ENCODE measurements at regions not wholly inside any gene's neighbourhood (a gene's known extent, or its start where the extent isn't known, plus 50 kb on each side); places are given as distances from the start of the nearest gene placed in this dataset.
A peak's percentile ranks its signal among the peaks of the same experiment; 100 is the strongest.

GRCh38 chr1:215031392-215031791 is 51.1 kb upstream of the KCNK2 start:
- Histone ChIP-seq H3K27ac (ENCODE audit: insufficient read depth, low read length) (no peak overlapping the region), H2BK120ac (ENCODE audit: low read depth, low read length) (no peak overlapping the region), H3K27me3 (ENCODE audit: control insufficient read depth, insufficient read depth, low read length) (no peaks in the 10 kb centered on the region), H4K20me1 (ENCODE audit: insufficient read depth, low read length) (no peaks in the 10 kb centered on the region), H2AK9ac (replicated peaks; ENCODE audit: low read depth, low read length, poor library complexity) (no peak overlapping the region), H2BK5ac (ENCODE audit: low read depth, low read length, poor library complexity, severe bottlenecking) (no peak overlapping the region), H3K4ac (ENCODE audit: low read depth, low read length) (no peak overlapping the region), H3K9me1 (ENCODE audit: insufficient read depth, low read length) (no peaks in the 10 kb centered on the region), H4K91ac (ENCODE audit: insufficient read depth, low read depth, low read length) (no peak overlapping the region), H4K8ac (ENCODE audit: low read depth in 2 of 2, low read length in 2 of 2) (no peak overlapping the region), H2BK15ac (ENCODE audit: low read depth, low read length) (no peak overlapping the region), H3K9ac (ENCODE audit: low read depth, low read length) (no peak overlapping the region), H2AFZ (replicated peaks; ENCODE audit: low read length, poor library complexity) (no peak overlapping the region), H3K23ac (ENCODE audit: low read depth, low read length) (no peak overlapping the region), H3K79me1 (ENCODE audit: low read depth in 1 of 2, low read length in 2 of 2) (no peaks in the 10 kb centered on the region), H3K18ac (ENCODE audit: low read depth, low read length) (no peak overlapping the region), H3K14ac (replicated peaks; ENCODE audit: low read depth, low read length) (no peak overlapping the region), H3K36me3 (ENCODE audit: control insufficient read depth, insufficient read depth, low read length) (no peaks in the 10 kb centered on the region), H2AK5ac (ENCODE audit: low read depth, low read length) (no peak overlapping the region), H3K56ac (ENCODE audit: extremely low read depth, insufficient read depth, low read length) (no peak overlapping the region), H2BK20ac (ENCODE audit: low read depth, low read length) (no peak overlapping the region), H3K9me3 (ENCODE audit: control insufficient read depth, insufficient read depth, low read length) (no peaks in the 10 kb centered on the region), H3K4me2 (ENCODE audit: low read depth, low read length) (no peak overlapping the region), H4K5ac (ENCODE audit: low read depth, low read length) (no peak overlapping the region), H3K4me1 (ENCODE audit: control insufficient read depth, insufficient read depth, low read length) (no peaks in the 10 kb centered on the region), H3K4me3 (ENCODE audit: insufficient read depth, low read depth, low read length) (no peak overlapping the region)
- dilution Hi-C loops (cut with HindIII; ENCODE audit: low sequenced_read_pairs, unreplicated experiment) (no loop called here), in situ Hi-C loops (cut with MboI; ENCODE audit: low sequenced_read_pairs) (no loop called here), intact Hi-C loops (cut with micrococcal nuclease) (no loop called here)
- TF ChIP-seq MAFK (IDR thresholded peaks at IDR 0.05; ENCODE audit: low read depth, low read length) (peak; percentile 79), BHLHE40 (IDR thresholded peaks at IDR 0.05; ENCODE audit: low read depth, low read length) (no peak)
- ChIA-PET POLR2A (ENCODE audit: unreplicated experiment) (no interaction called here), CTCF (interaction anchor here (0.6 kb wide), 1 partner anchor 117 kb away, joined by 4 read pairs; no protein-coding TSS in a partner anchor)
- DNase-seq (no peak), ATAC-seq (ENCODE audit: low read depth) (no peak)
- no TSS peak for BruUV-seq (replicated peaks)

Data from IMR-90 (cell line).